Progenitor cell of endocrine pancreas (in vitro differentiated cells): ENCODE measurements at regions not wholly inside any gene's neighbourhood (a gene's known extent, or its start where the extent isn't known, plus 50 kb on each side); places are given as distances from the start of the nearest gene placed in this dataset.

Experiments
- DNase-seq: peaks from one replicate; pipeline ENCODE4 v3.0.0; 2021; ENCODE audit warnings: low spot score; ENCODE audit not compliant: unreplicated experiment
- H3K27ac Mint-ChIP-seq: 2 replicates; pipeline ENCODE4 v1.8.0; 2021; ENCODE audit warnings: mild to moderate bottlenecking, moderate library complexity, mixed read lengths
- H3K27me3 Mint-ChIP-seq: 2 replicates; pipeline ENCODE4 v1.8.0; 2021; ENCODE audit warnings: mixed read lengths
- H3K36me3 Mint-ChIP-seq: 2 replicates; pipeline ENCODE4 v1.8.0; 2022; ENCODE audit warnings: mixed read lengths; ENCODE audit not compliant: insufficient read depth
- H3K4me1 Mint-ChIP-seq: 2 replicates; pipeline ENCODE4 v1.8.0; 2021; ENCODE audit warnings: low read depth, mixed read lengths
- H3K4me3 Mint-ChIP-seq: 2 replicates; pipeline ENCODE4 v1.8.0; 2021; ENCODE audit warnings: low read depth, mild to moderate bottlenecking, moderate library complexity, mixed read lengths
- H3K9me3 Mint-ChIP-seq: 2 replicates; pipeline ENCODE4 v1.8.0; 2021; ENCODE audit warnings: low read depth, mixed read lengths
- CTCF ChIP-seq: fragments of 200-600 bp; sonication (generic); IDR thresholded peaks from one replicate; pipeline ENCODE4 v1.5.0; 2021; ENCODE audit warnings: antibody characterized with exemption, mild to moderate bottlenecking; ENCODE audit not compliant: unreplicated experiment

- Mint-ChIP-seq H3K9me3 (peaks cover 2% of the 10 kb centered on the region), H3K27me3 (peaks cover 5% of the 10 kb centered on the region), H3K27ac (no peak overlapping the region), H3K4me1 (peaks cover 3% of the 10 kb centered on the region), H3K36me3 (no peaks in the 10 kb centered on the region), H3K4me3 (no peak overlapping the region)
- no peak for DNase-seq
- no peak for TF ChIP-seq CTCF
Measured at GRCh38 chr11:91265946-91266345, 958.7 kb upstream of the FAT3 start.

- Mint-ChIP-seq H3K4me1 (peaks cover 3% of the 10 kb centered on the region), H3K4me3 (no peak overlapping the region), H3K27ac (no peak overlapping the region), H3K36me3 (no peaks in the 10 kb centered on the region), H3K27me3 (peaks cover 11% of the 10 kb centered on the region), H3K9me3 (no peaks in the 10 kb centered on the region)
- DNase-seq, result no peak
- TF ChIP-seq CTCF, result no peak
Measured at GRCh38 chr11:91264481-91264880, 960.1 kb upstream of the FAT3 start.

GRCh38 chr11:91263496-91264365, 960.9 kb upstream of the FAT3 start:
- DNase-seq, result no peak
- H3K4me3 Mint-ChIP-seq, result no peak overlapping the region
- H3K27ac Mint-ChIP-seq, result no peak overlapping the region
- H3K4me1 Mint-ChIP-seq, result peaks cover 3% of the 10 kb centered on the region
- no peaks in the 10 kb centered on the region for H3K36me3 Mint-ChIP-seq
- H3K9me3 Mint-ChIP-seq, result no peaks in the 10 kb centered on the region
- TF ChIP-seq CTCF, result no peak
- H3K27me3 Mint-ChIP-seq, result peaks cover 12% of the 10 kb centered on the region

- H3K4me1 Mint-ChIP-seq, result peaks cover 3% of the 10 kb centered on the region
- H3K9me3 Mint-ChIP-seq, result no peaks in the 10 kb centered on the region
- TF ChIP-seq CTCF, result peak; percentile 36
- no peak overlapping the region for H3K4me3 Mint-ChIP-seq
- no peak for DNase-seq
- no peaks in the 10 kb centered on the region for H3K36me3 Mint-ChIP-seq
- H3K27me3 Mint-ChIP-seq, result peaks cover 17% of the 10 kb centered on the region
- H3K27ac Mint-ChIP-seq, result no peak overlapping the region
Measured at GRCh38 chr11:91261513-91261912, 963.1 kb upstream of the FAT3 start.

GRCh38 chr11:91258876-91259275, 965.7 kb upstream of the FAT3 start:
- no peak for DNase-seq
- TF ChIP-seq CTCF, result no peak
- peaks cover 26% of the 10 kb centered on the region for H3K27me3 Mint-ChIP-seq
- H3K4me1 Mint-ChIP-seq, result peaks cover 3% of the 10 kb centered on the region
- H3K9me3 Mint-ChIP-seq, result no peaks in the 10 kb centered on the region
- H3K36me3 Mint-ChIP-seq, result no peaks in the 10 kb centered on the region
- no peak overlapping the region for H3K4me3 Mint-ChIP-seq
- H3K27ac Mint-ChIP-seq, result no peak overlapping the region
